HFFc6 (cell line): ENCODE measurements at regions not wholly inside any gene's neighbourhood (a gene's known extent, or its start where the extent isn't known, plus 50 kb on each side); places are given as distances from the start of the nearest gene placed in this dataset.

Experiments
- DNase-seq: peaks from one replicate; pipeline ENCODE4 v3.0.0-alpha.2; 2018
- H3K27ac Mint-ChIP-seq: 2 replicates; pipeline ENCODE4 v1.8.0; 2020; ENCODE audit warnings: mild to moderate bottlenecking, mixed read lengths
- H3K27me3 Mint-ChIP-seq: 2 replicates; pipeline ENCODE4 v1.8.0; 2021; ENCODE audit warnings: mild to moderate bottlenecking, moderate library complexity, mixed read lengths; ENCODE audit not compliant: insufficient read depth
- H3K36me3 Mint-ChIP-seq: 2 replicates; pipeline ENCODE4 v1.8.0; 2021; ENCODE audit warnings: low read depth, mixed read lengths
- H3K4me1 Mint-ChIP-seq: 2 replicates; pipeline ENCODE4 v1.8.0; 2020; ENCODE audit warnings: low read depth, mixed read lengths
- H3K4me3 Mint-ChIP-seq: 2 replicates; pipeline ENCODE4 v1.8.0; 2020; ENCODE audit warnings: mild to moderate bottlenecking, moderate library complexity, mixed read lengths
- H3K9me3 Mint-ChIP-seq: 2 replicates; pipeline ENCODE4 v1.8.0; 2020; ENCODE audit warnings: mild to moderate bottlenecking, mixed read lengths
- CTCF ChIP-seq: fragments of 200-600 bp; sonication (generic); IDR thresholded peaks from 2 replicates; pipeline ENCODE4 v1.5.0; 2021; ENCODE audit warnings: antibody characterized with exemption, mild to moderate bottlenecking

DNA sequence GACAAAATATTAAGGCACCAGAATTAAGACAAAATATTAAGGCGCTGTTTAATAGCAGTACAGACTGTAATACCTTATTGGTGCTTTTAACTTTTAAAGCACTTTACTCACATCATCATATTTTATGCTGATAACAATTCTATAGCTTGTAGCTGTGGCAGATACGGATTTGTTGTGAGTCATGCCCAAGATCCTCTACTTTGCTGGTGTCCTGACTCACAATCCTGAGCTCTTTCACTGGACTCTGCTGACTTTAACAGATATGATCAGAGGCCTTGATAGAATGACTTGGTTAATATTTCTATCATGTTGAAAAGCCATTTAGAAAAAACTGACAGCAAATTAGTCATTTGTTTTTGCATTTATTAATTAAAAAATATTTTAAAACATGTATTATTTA is 99.0 kb upstream of the PKP2 start:
- no peak for TF ChIP-seq CTCF
- DNase-seq = no peak
- Mint-ChIP-seq H3K4me1 (no peaks in the 10 kb centered on the region), H3K9me3 (peaks cover 29% of the 10 kb centered on the region), H3K4me3 (no peak overlapping the region), H3K36me3 (no peaks in the 10 kb centered on the region), H3K27ac (no peak overlapping the region), H3K27me3 (no peaks in the 10 kb centered on the region)

GRCh38 chr12:32993404-32993803 is 96.8 kb upstream of the PKP2 start:
- no peak for DNase-seq
- no peak for TF ChIP-seq CTCF
- Mint-ChIP-seq H3K4me1 (no peaks in the 10 kb centered on the region), H3K36me3 (no peaks in the 10 kb centered on the region), H3K9me3 (peaks cover 26% of the 10 kb centered on the region), H3K27ac (no peak overlapping the region), H3K27me3 (no peaks in the 10 kb centered on the region), H3K4me3 (no peak overlapping the region)

- no peak overlapping the region for H3K27ac Mint-ChIP-seq
- H3K4me1 Mint-ChIP-seq = no peaks in the 10 kb centered on the region
- H3K36me3 Mint-ChIP-seq = no peaks in the 10 kb centered on the region
- H3K9me3 Mint-ChIP-seq = peaks cover 31% of the 10 kb centered on the region
- no peak overlapping the region for H3K4me3 Mint-ChIP-seq
- no peak for DNase-seq
- H3K27me3 Mint-ChIP-seq = no peaks in the 10 kb centered on the region
- TF ChIP-seq CTCF = no peak
Observed at GRCh38 chr12:32989705-32990104, 93.1 kb upstream of the PKP2 start.

DNA sequence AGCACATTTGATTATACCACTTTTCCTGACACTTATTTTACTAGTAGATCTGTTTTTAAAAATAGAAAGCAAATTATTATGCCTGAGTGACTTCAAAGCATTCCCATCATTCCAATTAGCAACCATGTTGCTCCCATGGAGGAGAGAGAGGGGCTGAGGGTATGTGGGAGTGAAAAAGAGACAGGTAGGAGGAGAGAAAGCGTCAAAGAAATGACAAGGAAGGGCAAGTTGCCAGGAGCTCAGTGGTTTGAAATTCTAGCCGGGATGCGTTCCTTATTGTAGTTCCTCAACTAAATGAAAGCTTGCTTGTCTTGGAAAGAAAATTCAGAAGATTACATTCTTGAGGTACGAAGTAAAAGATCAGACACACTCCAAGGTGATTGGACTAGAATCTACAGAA is 92.4 kb upstream of the PKP2 start:
- TF ChIP-seq CTCF = no peak
- H3K27me3 Mint-ChIP-seq = no peaks in the 10 kb centered on the region
- no peak for DNase-seq
- no peak overlapping the region for H3K27ac Mint-ChIP-seq
- H3K36me3 Mint-ChIP-seq = no peaks in the 10 kb centered on the region
- no peak overlapping the region for H3K4me3 Mint-ChIP-seq
- no peaks in the 10 kb centered on the region for H3K4me1 Mint-ChIP-seq
- peaks cover 31% of the 10 kb centered on the region for H3K9me3 Mint-ChIP-seq

DNA sequence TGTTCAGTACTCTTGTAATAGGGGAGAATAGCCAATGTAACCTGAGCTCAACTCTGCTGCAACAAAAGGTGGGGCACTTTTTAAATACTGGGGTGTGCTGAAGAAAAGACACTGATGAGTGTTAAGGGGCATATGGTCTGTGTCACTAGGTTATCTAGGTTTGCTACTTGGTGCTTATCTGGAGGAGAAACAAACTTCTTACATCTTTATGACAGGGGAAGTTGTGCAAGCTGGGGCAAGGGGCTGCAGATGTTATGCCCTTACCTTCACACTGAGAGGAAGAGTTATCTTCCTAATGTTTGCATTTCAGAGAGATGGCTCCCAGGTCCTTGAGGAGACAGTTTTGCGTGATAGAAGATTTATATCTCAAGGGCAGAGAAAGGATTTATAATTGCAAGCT is 90.9 kb upstream of the PKP2 start:
- Mint-ChIP-seq H3K9me3 (peaks cover 24% of the 10 kb centered on the region), H3K27me3 (no peaks in the 10 kb centered on the region), H3K4me3 (no peak overlapping the region), H3K36me3 (no peaks in the 10 kb centered on the region), H3K27ac (no peak overlapping the region), H3K4me1 (no peaks in the 10 kb centered on the region)
- no peak for DNase-seq
- no peak for TF ChIP-seq CTCF

DNA sequence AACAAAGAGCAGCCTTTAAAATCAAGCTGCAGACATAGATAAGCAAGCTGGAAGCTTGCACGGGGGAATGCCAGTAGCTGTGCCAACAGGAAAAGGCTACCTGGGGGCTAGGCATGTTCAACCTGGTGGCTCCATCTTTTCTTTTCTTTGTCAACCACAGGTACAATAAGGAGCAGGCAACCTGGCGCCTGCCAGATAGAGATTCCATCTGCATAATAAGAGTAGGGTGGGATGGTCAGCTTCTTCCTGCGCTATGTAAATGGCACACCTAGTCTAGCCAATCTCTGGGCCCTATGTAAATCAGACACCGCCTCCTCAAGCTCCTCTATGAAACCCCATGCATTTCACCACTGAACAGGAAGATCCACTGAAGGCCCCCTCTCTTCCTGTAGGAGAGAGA is 87.4 kb upstream of the PKP2 start:
- H3K9me3 Mint-ChIP-seq = peaks cover 27% of the 10 kb centered on the region
- no peak overlapping the region for H3K4me3 Mint-ChIP-seq
- no peaks in the 10 kb centered on the region for H3K4me1 Mint-ChIP-seq
- H3K27me3 Mint-ChIP-seq = no peaks in the 10 kb centered on the region
- no peak for TF ChIP-seq CTCF
- no peaks in the 10 kb centered on the region for H3K36me3 Mint-ChIP-seq
- no peak for DNase-seq
- H3K27ac Mint-ChIP-seq = no peak overlapping the region
